Endodermal cell (in vitro differentiated cells): ENCODE measurements at regions not wholly inside any gene's neighbourhood (a gene's known extent, or its start where the extent isn't known, plus 50 kb on each side); places are given as distances from the start of the nearest gene placed in this dataset.

Source experiments
- DNase-seq: peaks from one replicate; pipeline ENCODE4 v3.0.0-alpha.2; 2017
- H3K27ac ChIP-seq: 2 replicates; pipeline ENCODE4 v1.5.1; 2013; ENCODE audit warnings: mild to moderate bottlenecking, low read depth, low read length, moderate library complexity
- H3K27me3 ChIP-seq: 2 replicates; pipeline ENCODE4 v1.6.1; 2013; ENCODE audit warnings: mild to moderate bottlenecking, low read length, moderate library complexity; ENCODE audit not compliant: insufficient read depth, control insufficient read depth, poor library complexity, severe bottlenecking
- H3K36me3 ChIP-seq: 2 replicates; pipeline ENCODE4 v1.7.0; 2013; ENCODE audit warnings: mild to moderate bottlenecking, low read length, moderate library complexity; ENCODE audit not compliant: control insufficient read depth, insufficient read depth
- H3K4me1 ChIP-seq: one replicate; pipeline ENCODE4 v1.7.0; 2013; ENCODE audit warnings: low read length; ENCODE audit not compliant: control insufficient read depth, insufficient read depth
- H3K4me3 ChIP-seq: 2 replicates; pipeline ENCODE4 v1.5.1; 2013; ENCODE audit warnings: mild to moderate bottlenecking, low read length, moderate library complexity
- H3K9ac ChIP-seq: 2 replicates; pipeline ENCODE4 v1.6.1; 2013; ENCODE audit warnings: mild to moderate bottlenecking, low read length, moderate library complexity; ENCODE audit not compliant: poor library complexity, severe bottlenecking; ENCODE audit errors: extremely low read depth
- H3K9me3 ChIP-seq: 2 replicates; pipeline ENCODE4 v1.6.1; 2013; ENCODE audit warnings: mild to moderate bottlenecking, low read length, moderate library complexity; ENCODE audit not compliant: control insufficient read depth
- H3K27ac Mint-ChIP-seq: 2 replicates; pipeline ENCODE4 v1.8.0; 2020; ENCODE audit warnings: mixed read lengths
- H3K27me3 Mint-ChIP-seq: 2 replicates; pipeline ENCODE4 v1.8.0; 2021; ENCODE audit warnings: mild to moderate bottlenecking, mixed read lengths; ENCODE audit not compliant: insufficient read depth
- H3K36me3 Mint-ChIP-seq: 2 replicates; pipeline ENCODE4 v1.8.0; 2020; ENCODE audit warnings: low read depth, mixed read lengths
- H3K4me1 Mint-ChIP-seq: 2 replicates; pipeline ENCODE4 v1.8.0; 2020; ENCODE audit warnings: mixed read lengths
- H3K4me3 Mint-ChIP-seq: 2 replicates; pipeline ENCODE4 v1.8.0; 2020; ENCODE audit warnings: mild to moderate bottlenecking, moderate library complexity, mixed read lengths
- H3K9me3 Mint-ChIP-seq: 2 replicates; pipeline ENCODE4 v1.8.0; 2020; ENCODE audit warnings: mild to moderate bottlenecking, mixed read lengths
- WGBS, 2 experiments: methylation state at CpG; one replicate each; pipeline versions ENCODE4 v1.1.5 to v1.1.7; 2013; ENCODE audit warnings: missing lambda C conversion rate in 2 of 2, mixed read lengths in 1 of 2; ENCODE audit not compliant: insufficient coverage in 1 of 2, insufficient read length in 1 of 2; 5-methylcytosine and 5-hydroxymethylcytosine counted together
- TF ChIP-seq, protein P1 (sequence below): fragments of 200-600 bp; sonication (generic); conservative IDR thresholded peaks from 2 replicates; pipeline ENCODE4 v1.5.0; 2021; ENCODE audit warnings: antibody characterized with exemption, mild to moderate bottlenecking

DNA sequence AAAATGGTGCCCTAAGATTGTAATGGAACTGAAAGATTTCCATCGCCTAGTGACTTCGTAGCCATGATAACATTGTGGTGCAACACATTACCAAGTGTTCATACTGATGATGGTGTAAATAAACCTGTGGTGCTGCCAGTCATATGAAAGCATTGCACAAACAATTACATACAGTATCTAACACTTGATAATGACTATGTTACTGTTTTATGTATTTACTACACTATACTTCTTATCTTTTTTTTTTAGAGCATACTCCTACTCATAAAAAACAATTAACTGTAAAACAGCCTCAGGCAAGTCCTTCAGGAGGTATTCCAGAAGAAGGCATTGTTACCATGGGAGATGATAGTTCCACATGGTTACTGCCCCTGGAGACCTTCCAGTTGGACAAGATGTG is 152.7 kb upstream of the EDNRA start:
- H3K27me3 Mint-ChIP-seq = no peaks in the 10 kb centered on the region
- DNase-seq = no peak
- TF ChIP-seq, protein P1, sequence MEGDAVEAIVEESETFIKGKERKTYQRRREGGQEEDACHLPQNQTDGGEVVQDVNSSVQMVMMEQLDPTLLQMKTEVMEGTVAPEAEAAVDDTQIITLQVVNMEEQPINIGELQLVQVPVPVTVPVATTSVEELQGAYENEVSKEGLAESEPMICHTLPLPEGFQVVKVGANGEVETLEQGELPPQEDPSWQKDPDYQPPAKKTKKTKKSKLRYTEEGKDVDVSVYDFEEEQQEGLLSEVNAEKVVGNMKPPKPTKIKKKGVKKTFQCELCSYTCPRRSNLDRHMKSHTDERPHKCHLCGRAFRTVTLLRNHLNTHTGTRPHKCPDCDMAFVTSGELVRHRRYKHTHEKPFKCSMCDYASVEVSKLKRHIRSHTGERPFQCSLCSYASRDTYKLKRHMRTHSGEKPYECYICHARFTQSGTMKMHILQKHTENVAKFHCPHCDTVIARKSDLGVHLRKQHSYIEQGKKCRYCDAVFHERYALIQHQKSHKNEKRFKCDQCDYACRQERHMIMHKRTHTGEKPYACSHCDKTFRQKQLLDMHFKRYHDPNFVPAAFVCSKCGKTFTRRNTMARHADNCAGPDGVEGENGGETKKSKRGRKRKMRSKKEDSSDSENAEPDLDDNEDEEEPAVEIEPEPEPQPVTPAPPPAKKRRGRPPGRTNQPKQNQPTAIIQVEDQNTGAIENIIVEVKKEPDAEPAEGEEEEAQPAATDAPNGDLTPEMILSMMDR = no peak
- H3K9ac ChIP-seq = no peak overlapping the region
- no peak overlapping the region for H3K27ac ChIP-seq
- H3K27ac Mint-ChIP-seq = no peak overlapping the region
- no peak overlapping the region for H3K4me3 Mint-ChIP-seq
- H3K4me1 Mint-ChIP-seq = peaks cover 4% of the 10 kb centered on the region
- no peaks in the 10 kb centered on the region for H3K36me3 ChIP-seq
- no peaks in the 10 kb centered on the region for H3K9me3 Mint-ChIP-seq
- H3K36me3 Mint-ChIP-seq = no peaks in the 10 kb centered on the region
- no peak overlapping the region for H3K4me3 ChIP-seq
- no peaks in the 10 kb centered on the region for H3K27me3 ChIP-seq
- H3K9me3 ChIP-seq = no peaks in the 10 kb centered on the region
- H3K4me1 ChIP-seq = peaks cover 3% of the 10 kb centered on the region
- 91 to 100% methylated on average over 2 of the region's 2 CpGs for WGBS, 2 experiments

DNA sequence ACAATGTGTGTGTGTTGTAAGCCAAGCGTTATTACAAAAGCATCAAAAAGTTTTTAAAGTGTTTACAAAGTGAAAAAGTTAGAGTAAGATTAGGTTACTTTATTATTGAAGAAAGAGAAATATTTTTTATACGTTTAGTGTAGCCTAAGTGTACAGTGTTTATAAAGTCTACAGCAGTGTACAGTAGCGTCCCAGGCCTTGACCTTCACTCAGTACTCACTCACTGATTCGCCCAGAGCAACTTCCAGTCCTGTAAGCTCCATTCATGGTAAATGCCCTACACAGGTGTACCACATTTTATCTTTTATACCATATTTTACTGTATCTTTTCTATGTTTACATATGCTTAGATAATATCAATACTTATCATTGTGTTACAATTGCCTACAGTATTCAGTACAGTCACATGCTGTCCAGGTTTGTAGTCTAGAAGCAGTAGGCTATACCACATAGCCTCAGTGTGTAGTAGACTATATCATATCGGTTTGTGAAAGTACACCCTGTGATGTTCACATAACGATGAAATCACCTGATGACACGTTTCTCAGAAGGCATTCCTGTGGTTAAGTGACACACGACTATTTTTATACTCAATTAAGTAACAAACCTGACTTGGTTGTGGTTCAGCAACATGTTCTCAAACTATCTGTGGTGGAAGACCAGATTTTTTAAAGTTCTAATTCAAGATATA is 152.0 kb upstream of the EDNRA start:
- H3K27ac ChIP-seq = no peak overlapping the region
- no peaks in the 10 kb centered on the region for H3K36me3 ChIP-seq
- no peak overlapping the region for H3K9ac ChIP-seq
- WGBS, 2 experiments = 92 to 93% methylated on average over 7 to 8 of the region's 8 CpGs
- H3K4me1 Mint-ChIP-seq = peaks cover 4% of the 10 kb centered on the region
- no peaks in the 10 kb centered on the region for H3K27me3 ChIP-seq
- no peak overlapping the region for H3K27ac Mint-ChIP-seq
- H3K4me1 ChIP-seq = peaks cover 3% of the 10 kb centered on the region
- H3K27me3 Mint-ChIP-seq = no peaks in the 10 kb centered on the region
- no peaks in the 10 kb centered on the region for H3K9me3 Mint-ChIP-seq
- H3K9me3 ChIP-seq = no peaks in the 10 kb centered on the region
- DNase-seq = no peak
- TF ChIP-seq, protein P1 = no peak
- no peak overlapping the region for H3K4me3 ChIP-seq
- no peaks in the 10 kb centered on the region for H3K36me3 Mint-ChIP-seq
- H3K4me3 Mint-ChIP-seq = no peak overlapping the region

DNA sequence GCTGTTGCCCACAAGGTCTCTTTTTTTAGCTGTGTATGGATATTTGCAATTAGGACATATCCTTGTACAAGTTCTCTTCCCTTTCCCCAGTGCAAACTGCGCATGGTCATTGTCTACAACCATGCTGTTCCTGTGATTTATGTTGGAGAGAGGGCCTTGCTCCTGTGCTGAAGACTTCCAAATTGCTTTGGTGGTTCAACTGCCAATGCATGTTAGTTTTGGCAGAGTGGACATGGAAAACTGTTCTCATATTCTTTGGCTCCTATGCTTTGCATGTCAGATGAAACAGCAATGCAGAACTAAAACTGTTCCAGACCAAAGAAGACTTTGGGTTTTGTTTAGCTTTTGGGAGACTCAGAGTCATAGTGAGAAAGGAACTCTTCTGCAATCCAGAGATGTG is 148.8 kb upstream of the EDNRA start:
- Mint-ChIP-seq H3K36me3 (no peaks in the 10 kb centered on the region), H3K4me1 (peaks cover 4% of the 10 kb centered on the region), H3K4me3 (no peak overlapping the region), H3K27me3 (no peaks in the 10 kb centered on the region), H3K9me3 (no peaks in the 10 kb centered on the region), H3K27ac (no peak overlapping the region)
- H3K27ac ChIP-seq = no peak overlapping the region
- TF ChIP-seq, protein P1 = no peak
- WGBS, 2 experiments = 94% methylated on average over 1 of the region's 1 CpG; no CpG with 5 or more reads in 1 of the 2 experiments
- H3K9me3 ChIP-seq = no peaks in the 10 kb centered on the region
- no peaks in the 10 kb centered on the region for H3K27me3 ChIP-seq
- H3K36me3 ChIP-seq = no peaks in the 10 kb centered on the region
- no peak overlapping the region for H3K9ac ChIP-seq
- H3K4me3 ChIP-seq = no peak overlapping the region
- H3K4me1 ChIP-seq = peaks cover 2% of the 10 kb centered on the region
- DNase-seq = no peak
